HG03565 (cell line): ENCODE measurements at regions not wholly inside any gene's neighbourhood (a gene's known extent, or its start where the extent isn't known, plus 50 kb on each side); places are given as distances from the start of the nearest gene placed in this dataset.
"Not testable (repeated sequence)": the region's sequence is repeated elsewhere in the genome, so short reads cannot be mapped to it uniquely, and the experiment has no call there.

Source experiments
- ATAC-seq: cut with Tn5 transposase; IDR thresholded peaks from one replicate; pipeline ENCODE4 v1.9.1; 2021; ENCODE audit warnings: mild to moderate bottlenecking, moderate library complexity; ENCODE audit not compliant: unreplicated experiment

- no peak for ATAC-seq
Measured at GRCh38 chr15:26280281-26280680, 417.2 kb upstream of the ATP10A start.

GRCh38 chr15:26261966-26262365 is 398.8 kb upstream of the ATP10A start:
- no peak for ATAC-seq

GRCh38 chr15:26261413-26261812 is 398.3 kb upstream of the ATP10A start:
- no peak for ATAC-seq

GRCh38 chr15:26260517-26261133 is 397.5 kb upstream of the ATP10A start:
- no peak for ATAC-seq

GRCh38 chr15:26259581-26259980 is 396.5 kb upstream of the ATP10A start:
- ATAC-seq: no peak

GRCh38 chr15:26244782-26245181 is 381.7 kb upstream of the ATP10A start:
- not testable (repeated sequence) for ATAC-seq

- ATAC-seq: no peak
Measured at GRCh38 chr15:26243382-26243781, 380.3 kb upstream of the ATP10A start.

GRCh38 chr15:26242565-26243071 is 379.5 kb upstream of the ATP10A start:
- ATAC-seq: no peak

- no peak for ATAC-seq
Measured at GRCh38 chr15:26235864-26236263, 372.7 kb upstream of the ATP10A start.

- no peak for ATAC-seq
Measured at GRCh38 chr15:26234976-26235767, 372.0 kb upstream of the ATP10A start.

- ATAC-seq: no peak
Measured at GRCh38 chr15:26232691-26233090, 369.6 kb upstream of the ATP10A start.

- no peak for ATAC-seq
Measured at GRCh38 chr15:26231096-26231495, 368.0 kb upstream of the ATP10A start.

- no peak for ATAC-seq
Measured at GRCh38 chr15:26224266-26224665, 361.1 kb upstream of the ATP10A start.

- no peak for ATAC-seq
Measured at GRCh38 chr15:26223720-26224119, 360.6 kb upstream of the ATP10A start.

GRCh38 chr15:26222781-26223180 is 359.7 kb upstream of the ATP10A start:
- ATAC-seq: no peak

- ATAC-seq: not testable (repeated sequence)
Measured at GRCh38 chr15:26217043-26217442, 353.9 kb upstream of the ATP10A start.

GRCh38 chr15:26214290-26214689 is 351.2 kb upstream of the ATP10A start:
- ATAC-seq: no peak

GRCh38 chr15:26213427-26213826 is 350.3 kb upstream of the ATP10A start:
- no peak for ATAC-seq

- no peak for ATAC-seq
Measured at GRCh38 chr15:26212109-26212508, 349.0 kb upstream of the ATP10A start.

GRCh38 chr15:26210980-26211379 is 347.9 kb upstream of the ATP10A start:
- ATAC-seq: no peak

- ATAC-seq: no peak
Measured at GRCh38 chr15:26201177-26201858, 338.2 kb upstream of the ATP10A start.

- ATAC-seq: no peak
Measured at GRCh38 chr15:26200427-26200826, 337.3 kb upstream of the ATP10A start.
